Kidney epithelial cell (primary cell): ENCODE measurements at regions not wholly inside any gene's neighbourhood (a gene's known extent, or its start where the extent isn't known, plus 50 kb on each side); places are given as distances from the start of the nearest gene placed in this dataset.

ENCODE experiments used
- DNase-seq: peaks from one replicate; pipeline ENCODE4 v3.0.0-alpha.2; 2010; ENCODE audit warnings: low read depth
- H3K27me3 ChIP-seq: 2 replicates; pipeline ENCODE4 v1.6.0; 2011; ENCODE audit warnings: low read length; ENCODE audit not compliant: control insufficient read depth, insufficient read depth
- H3K36me3 ChIP-seq: 2 replicates; pipeline ENCODE4 v1.5.1; 2011; ENCODE audit warnings: low read length; ENCODE audit not compliant: control insufficient read depth, insufficient read depth
- H3K4me3 ChIP-seq: 2 replicates; pipeline ENCODE4 v1.5.1; 2011; ENCODE audit warnings: low read depth, mild to moderate bottlenecking, control low read depth, low read length
- CTCF ChIP-seq: IDR thresholded peaks from 2 replicates; pipeline ENCODE4 v1.5.1; 2011; ENCODE audit warnings: mild to moderate bottlenecking, moderate library complexity, low read length, control low read depth, inconsistent platforms; ENCODE audit not compliant: insufficient read depth, poor library complexity, severe bottlenecking

- H3K4me3 ChIP-seq = no peak overlapping the region
- TF ChIP-seq CTCF = no peak
- H3K27me3 ChIP-seq = no peaks in the 10 kb centered on the region
- H3K36me3 ChIP-seq = no peaks in the 10 kb centered on the region
- no peak for DNase-seq
Measured at GRCh38 chr15:38049891-38050290, 115.5 kb downstream of the TMCO5A start.

GRCh38 chr15:38050529-38051448, 116.3 kb downstream of the TMCO5A start:
- TF ChIP-seq CTCF = no peak
- Histone ChIP-seq H3K4me3 (no peak overlapping the region), H3K36me3 (no peaks in the 10 kb centered on the region), H3K27me3 (no peaks in the 10 kb centered on the region)
- no peak for DNase-seq

DNA sequence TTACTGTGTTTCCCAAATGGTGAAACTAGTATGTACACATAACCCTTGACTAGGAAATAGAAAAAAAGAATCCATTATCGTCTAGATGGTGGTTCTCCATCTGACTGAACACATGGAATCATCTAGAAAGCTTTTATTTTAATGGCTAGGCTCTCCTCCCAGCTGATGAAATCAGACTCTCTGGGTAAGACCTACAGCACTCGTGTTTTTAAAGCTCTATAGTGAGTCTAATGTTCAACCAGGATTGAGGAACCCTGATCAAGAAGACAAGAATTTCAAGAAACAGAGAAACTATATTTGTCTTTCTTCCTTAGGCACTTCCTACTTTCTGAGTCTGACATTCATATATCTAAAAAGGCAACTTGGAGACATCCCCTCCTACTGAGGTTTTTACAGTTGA, 118.8 kb downstream of the TMCO5A start:
- TF ChIP-seq CTCF = no peak
- no peaks in the 10 kb centered on the region for H3K36me3 ChIP-seq
- DNase-seq = no peak
- no peaks in the 10 kb centered on the region for H3K27me3 ChIP-seq
- H3K4me3 ChIP-seq = no peak overlapping the region

DNA sequence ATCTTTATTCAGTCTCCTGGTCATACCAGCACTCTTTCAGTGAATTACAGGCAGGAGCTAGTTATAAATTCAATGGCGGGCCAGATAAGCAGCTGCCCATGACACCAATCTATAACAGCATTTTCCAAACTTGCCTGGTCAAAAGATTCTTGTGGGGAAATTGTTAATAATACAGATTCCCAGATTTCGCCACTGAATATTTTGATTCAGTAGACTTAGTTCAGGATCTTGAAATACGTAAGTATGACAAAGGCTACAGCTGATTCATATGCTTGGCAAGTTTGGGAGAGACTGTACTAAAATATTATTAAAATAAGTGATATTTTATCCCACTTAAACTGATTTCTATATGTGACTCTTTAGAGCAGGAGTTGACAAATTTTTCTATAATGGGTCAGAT, 119.3 kb downstream of the TMCO5A start:
- no peaks in the 10 kb centered on the region for H3K36me3 ChIP-seq
- DNase-seq = no peak
- no peak overlapping the region for H3K4me3 ChIP-seq
- H3K27me3 ChIP-seq = no peaks in the 10 kb centered on the region
- no peak for TF ChIP-seq CTCF

DNA sequence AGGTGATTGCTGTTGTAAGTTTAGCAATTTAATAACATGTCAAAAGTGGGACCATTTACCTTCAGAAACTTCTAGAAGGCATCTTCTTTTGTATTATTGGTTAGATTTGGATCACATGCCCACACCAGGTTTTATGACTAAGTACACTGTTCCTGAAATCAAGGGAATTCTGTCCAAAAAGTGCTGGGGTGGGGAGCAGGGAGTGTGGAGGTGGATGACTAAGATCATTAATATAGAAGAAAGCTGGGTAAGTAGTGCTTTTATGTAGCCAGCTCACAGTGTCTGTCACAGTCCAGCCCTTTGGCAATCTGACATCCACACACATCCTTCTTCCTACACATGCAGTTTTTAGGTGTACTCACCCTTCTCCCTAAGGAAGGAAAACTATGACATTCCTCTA, 120.0 kb downstream of the TMCO5A start:
- TF ChIP-seq CTCF = no peak
- H3K27me3 ChIP-seq = no peaks in the 10 kb centered on the region
- no peaks in the 10 kb centered on the region for H3K36me3 ChIP-seq
- DNase-seq = no peak
- H3K4me3 ChIP-seq = no peak overlapping the region
